Transverse colon (tissue), 4 donors: ENCODE measurements at regions not wholly inside any gene's neighbourhood (a gene's known extent, or its start where the extent isn't known, plus 50 kb on each side); places are given as distances from the start of the nearest gene placed in this dataset.

Source experiments
- DNase-seq: peaks from one replicate; pipeline ENCODE4 v3.0.0-alpha.2; 2019
- H3K27ac ChIP-seq, 4 donors: fragments of 200-600 bp; sonication (generic); 2 replicates each; pipeline ENCODE4 v1.5.1; 2016 to 2018; ENCODE audit warnings: inconsistent platforms in 4 of 4
- H3K27me3 ChIP-seq: fragments of 200-600 bp; sonication (generic); 2 replicates; pipeline ENCODE4 v1.5.1; 2017; ENCODE audit warnings: inconsistent platforms
- H3K36me3 ChIP-seq, 4 donors: fragments of 200-600 bp; sonication (generic); 2 replicates each; pipeline ENCODE4 v1.5.1; 2017 to 2019; ENCODE audit warnings: inconsistent platforms in 4 of 4
- H3K4me1 ChIP-seq, 4 donors: fragments of 200-600 bp; sonication (generic); 2 replicates each; pipeline ENCODE4 v1.5.1; 2017 to 2020; ENCODE audit warnings: inconsistent platforms in 4 of 4
- H3K4me3 ChIP-seq, 4 donors: fragments of 200-600 bp; sonication (generic); 1 replicate in 1 of 4; 2 replicates in 3 of 4; pipeline versions ENCODE4 v1.5.1 to v1.6.1; 2017 to 2019; ENCODE audit warnings: inconsistent platforms in 4 of 4
- H3K9me3 ChIP-seq, 2 donors: fragments of 200-600 bp; sonication (generic); 2 replicates each; pipeline ENCODE4 v1.5.1; 2017 to 2019; ENCODE audit warnings: inconsistent platforms in 2 of 2
- EP300 ChIP-seq: sonication (generic); formaldehyde crosslinking; IDR thresholded peaks from one replicate; pipeline ENCODE4 v1.6.1; 2017; ENCODE audit warnings: antibody characterized with exemption, low read depth
- POLR2A ChIP-seq: fragments of 450-650 bp; IDR thresholded peaks from one replicate; pipeline ENCODE4 v1.6.1; 2016; ENCODE audit warnings: antibody characterized with exemption, mild to moderate bottlenecking, moderate library complexity
- POLR2AphosphoS5 ChIP-seq, 3 donors: sonication (generic); formaldehyde crosslinking; IDR thresholded peaks; one replicate each; pipeline ENCODE4 v1.6.1; 2016; ENCODE audit warnings: antibody characterized with exemption in 3 of 3
- WGBS, 2 donors: methylation state at CpG; one replicate each; pipeline ENCODE4 v1.1.5; 2018; ENCODE audit warnings: low coverage in 1 of 2; 5-methylcytosine and 5-hydroxymethylcytosine counted together
- in situ Hi-C, 4 donors: fragments of 200-750 bp; cut with MboI; loops; one replicate each; pipeline versions ENCODE4 v1.15.0 to v1.15.1; 2017; ENCODE audit warnings: low sequenced_read_pairs in 3 of 4, low pct_ligation_motif_present in 1 of 4, low pct_unique_long_range_greater_than_20kb in 1 of 4
- intact Hi-C: fragments of 100-400 bp; cut with DNase I; formaldehyde crosslinking; loops from one replicate; pipeline ENCODE4 v1.15.1; 2023; ENCODE audit warnings: low total_unique reads
- TF ChIP-seq, protein P1 (sequence below), 5 experiments: fragments of 200-600 bp in 3 of 5; fragments of 450-650 bp in 2 of 5; sonication (generic) in 3 of 5; IDR thresholded peaks; 1 replicate in 2 of 5; 2 replicates in 3 of 5; pipeline ENCODE4 v1.5.1; 2016 to 2017; ENCODE audit warnings: antibody characterized with exemption in 5 of 5, inconsistent platforms in 3 of 5, mild to moderate bottlenecking in 2 of 5, moderate library complexity in 1 of 5

DNA sequence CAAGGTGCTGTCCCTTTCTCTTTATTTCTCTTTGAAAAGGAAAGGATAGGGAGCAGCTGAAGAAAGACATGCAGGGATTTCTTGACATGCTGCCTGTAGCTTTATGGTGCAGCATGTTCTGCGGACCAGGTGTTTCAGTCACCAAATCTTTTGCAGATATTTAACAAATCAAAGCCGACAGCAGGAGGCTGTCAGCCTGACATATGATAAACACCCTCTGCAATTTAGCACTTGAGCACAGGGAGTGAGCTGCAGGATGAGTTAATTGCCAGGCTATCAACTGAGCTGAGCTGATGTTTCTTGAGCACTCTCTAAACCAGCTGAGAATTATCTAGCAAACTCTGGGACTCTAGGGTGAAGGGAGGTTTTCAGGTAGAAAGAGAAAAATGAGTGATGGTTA is 212.8 kb upstream of the ATP10B start:
- WGBS, 2 donors, result 22 to 25% methylated on average over 2 of the region's 2 CpGs
- intact Hi-C loops, result no loop called here

DNA sequence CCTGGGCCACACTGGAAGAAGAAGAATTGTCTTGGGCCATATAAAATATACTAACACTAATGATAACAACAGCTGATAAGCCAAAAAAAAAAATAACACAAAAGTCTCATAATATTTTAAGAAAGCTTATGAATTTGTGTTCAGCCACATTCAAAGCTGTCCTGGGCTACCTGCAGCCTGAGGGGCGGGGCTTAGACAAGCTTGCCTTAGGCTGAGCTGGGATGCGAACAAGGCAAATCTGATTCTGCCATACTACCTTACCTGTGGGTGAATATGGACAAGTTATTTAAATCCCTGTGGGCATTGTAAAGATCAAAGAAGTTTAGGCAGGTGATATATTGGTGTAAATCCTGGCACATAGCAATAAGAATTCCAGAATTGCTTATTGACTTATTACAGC is 212.3 kb upstream of the ATP10B start:
- DNase-seq, result no peak
- 55 to 69% methylated on average over 2 of the region's 2 CpGs for WGBS, 2 donors
- no peaks in the 10 kb centered on the region for H3K27me3 ChIP-seq
- H3K36me3 ChIP-seq, result no peaks in the 10 kb centered on the region
- no peaks in the 10 kb centered on the region for H3K4me1 ChIP-seq
- H3K4me3 ChIP-seq, result no peak overlapping the region
- H3K9me3 ChIP-seq, result no peaks in the 10 kb centered on the region
- no peak overlapping the region for H3K27ac ChIP-seq
- in situ Hi-C loops, result no loop called here
- TF ChIP-seq POLR2A, result no peak
- no peak for TF ChIP-seq EP300
- TF ChIP-seq POLR2AphosphoS5 (IDR thresholded peaks at IDR 0.05), result no peak
- TF ChIP-seq, protein P1, sequence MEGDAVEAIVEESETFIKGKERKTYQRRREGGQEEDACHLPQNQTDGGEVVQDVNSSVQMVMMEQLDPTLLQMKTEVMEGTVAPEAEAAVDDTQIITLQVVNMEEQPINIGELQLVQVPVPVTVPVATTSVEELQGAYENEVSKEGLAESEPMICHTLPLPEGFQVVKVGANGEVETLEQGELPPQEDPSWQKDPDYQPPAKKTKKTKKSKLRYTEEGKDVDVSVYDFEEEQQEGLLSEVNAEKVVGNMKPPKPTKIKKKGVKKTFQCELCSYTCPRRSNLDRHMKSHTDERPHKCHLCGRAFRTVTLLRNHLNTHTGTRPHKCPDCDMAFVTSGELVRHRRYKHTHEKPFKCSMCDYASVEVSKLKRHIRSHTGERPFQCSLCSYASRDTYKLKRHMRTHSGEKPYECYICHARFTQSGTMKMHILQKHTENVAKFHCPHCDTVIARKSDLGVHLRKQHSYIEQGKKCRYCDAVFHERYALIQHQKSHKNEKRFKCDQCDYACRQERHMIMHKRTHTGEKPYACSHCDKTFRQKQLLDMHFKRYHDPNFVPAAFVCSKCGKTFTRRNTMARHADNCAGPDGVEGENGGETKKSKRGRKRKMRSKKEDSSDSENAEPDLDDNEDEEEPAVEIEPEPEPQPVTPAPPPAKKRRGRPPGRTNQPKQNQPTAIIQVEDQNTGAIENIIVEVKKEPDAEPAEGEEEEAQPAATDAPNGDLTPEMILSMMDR (IDR thresholded peaks at IDR 0.05), result no peak
- intact Hi-C loops, result no loop called here

More for the DNA sequence above, 212.8 kb upstream of the ATP10B start:
- no peaks in the 10 kb centered on the region for H3K4me1 ChIP-seq
- in situ Hi-C loops, result no loop called here
- H3K9me3 ChIP-seq, result no peaks in the 10 kb centered on the region
- H3K4me3 ChIP-seq, result no peak overlapping the region
- DNase-seq, result no peak
- H3K27ac ChIP-seq, result no peak overlapping the region
- H3K27me3 ChIP-seq, result no peaks in the 10 kb centered on the region
- TF ChIP-seq POLR2A (no peak), EP300 (no peak), POLR2AphosphoS5 (IDR thresholded peaks at IDR 0.05) (no peak)
- TF ChIP-seq, protein P1 (IDR thresholded peaks at IDR 0.05), result no peak
- no peaks in the 10 kb centered on the region for H3K36me3 ChIP-seq

DNA sequence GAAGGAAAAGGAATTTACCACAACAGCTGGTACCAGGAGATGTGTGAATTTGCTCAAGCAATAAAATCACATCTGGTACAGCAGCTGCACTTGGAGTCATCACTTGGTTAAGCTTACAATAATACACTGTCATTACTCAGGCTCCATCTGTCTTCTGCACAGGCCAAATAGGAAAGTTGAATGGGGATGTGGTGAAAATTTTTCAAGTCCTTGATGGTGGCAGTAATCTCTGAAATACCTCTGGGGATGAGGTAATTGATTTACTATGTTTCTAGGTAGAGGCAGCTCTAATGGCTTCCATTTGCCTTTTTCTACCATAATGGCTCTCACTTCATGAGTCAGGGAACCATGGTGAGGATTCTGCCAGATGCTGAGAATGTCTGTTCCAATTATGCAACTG is 206.8 kb upstream of the ATP10B start:
- no peak overlapping the region for H3K27ac ChIP-seq
- in situ Hi-C loops, result no loop called here
- H3K36me3 ChIP-seq, result no peaks in the 10 kb centered on the region
- no peak for DNase-seq
- H3K4me1 ChIP-seq, result no peaks in the 10 kb centered on the region
- intact Hi-C loops, result no loop called here
- H3K27me3 ChIP-seq, result no peaks in the 10 kb centered on the region
- no peaks in the 10 kb centered on the region for H3K9me3 ChIP-seq
- no peak for TF ChIP-seq POLR2AphosphoS5 (IDR thresholded peaks at IDR 0.05)
- TF ChIP-seq POLR2A, result no peak
- no peak for TF ChIP-seq EP300
- TF ChIP-seq, protein P1 (IDR thresholded peaks at IDR 0.05), result no peak
- no peak overlapping the region for H3K4me3 ChIP-seq

DNA sequence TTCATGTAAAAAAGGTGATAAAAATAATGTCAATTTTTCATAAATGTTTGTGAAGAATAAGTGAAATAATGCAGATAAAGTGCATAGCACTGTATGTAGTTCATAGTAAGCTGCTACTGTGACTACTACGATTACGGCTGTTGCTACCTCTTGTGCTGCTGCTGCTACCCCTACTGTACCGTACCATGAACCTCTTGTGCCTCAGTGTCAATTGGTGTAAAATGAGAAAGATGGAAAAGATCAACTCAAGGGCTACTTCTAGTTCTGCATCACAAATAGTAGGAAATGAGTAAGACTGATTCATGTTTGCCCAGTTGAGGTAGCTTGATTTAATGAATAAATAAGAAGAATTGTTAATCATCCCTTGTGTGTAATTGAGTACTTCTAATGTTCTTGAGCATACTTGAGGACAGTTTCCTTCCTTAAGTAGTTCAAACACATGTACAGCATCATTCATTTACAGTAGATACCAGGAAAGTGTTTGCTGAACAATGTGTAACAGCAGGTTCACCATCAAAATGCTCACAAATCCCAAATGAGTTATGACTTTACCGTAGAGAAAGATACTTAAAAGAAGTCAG is 200.0 kb upstream of the ATP10B start:
- no peaks in the 10 kb centered on the region for H3K4me1 ChIP-seq
- no peak for DNase-seq
- no peaks in the 10 kb centered on the region for H3K27me3 ChIP-seq
- 84 to 90% methylated on average over 4 of the region's 4 CpGs for WGBS, 2 donors
- H3K36me3 ChIP-seq, result no peaks in the 10 kb centered on the region
- intact Hi-C loops, result no loop called here
- H3K9me3 ChIP-seq, result no peaks in the 10 kb centered on the region
- H3K27ac ChIP-seq, result no peak overlapping the region
- TF ChIP-seq, protein P1 (IDR thresholded peaks at IDR 0.05), result no peak
- no peak for TF ChIP-seq EP300
- no peak for TF ChIP-seq POLR2A
- TF ChIP-seq POLR2AphosphoS5 (IDR thresholded peaks at IDR 0.05), result no peak
- in situ Hi-C loops, result no loop called here
- H3K4me3 ChIP-seq, result no peak overlapping the region
